ENCODE measurements at regions not wholly inside any gene's neighbourhood (a gene's known extent, or its start where the extent isn't known, plus 50 kb on each side); places are given as distances from the start of the nearest gene placed in this dataset.

DNA sequence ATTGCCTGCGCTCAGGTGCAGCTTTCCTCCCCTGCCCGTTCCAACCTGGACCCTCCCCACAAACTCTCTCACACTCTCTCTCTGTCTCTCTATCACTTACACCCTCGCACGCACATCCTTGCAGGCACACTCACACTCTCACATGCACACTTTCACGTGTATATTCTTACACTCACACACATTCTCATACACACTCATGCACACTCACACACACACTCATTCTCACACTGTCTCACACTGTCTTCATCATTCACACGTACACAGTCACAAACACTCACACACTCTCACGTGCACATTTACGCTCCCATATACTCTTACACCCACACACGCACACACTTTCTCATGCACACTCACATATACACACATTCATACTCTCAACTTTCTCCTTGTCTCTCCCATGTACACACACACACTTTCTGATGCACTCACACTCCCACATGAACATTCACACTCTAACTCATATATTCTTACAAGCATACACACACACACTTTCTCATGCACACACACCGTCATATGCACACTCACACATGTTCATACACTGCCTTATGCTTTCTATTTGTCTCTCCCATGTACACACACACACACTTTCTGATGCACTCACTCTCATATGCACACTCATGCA is 229.3 kb downstream of the SNX18 start:
- DNase-seq (ENCODE audit: low read depth in 3 of 3, low spot score in 2 of 3) = no peak

DNA sequence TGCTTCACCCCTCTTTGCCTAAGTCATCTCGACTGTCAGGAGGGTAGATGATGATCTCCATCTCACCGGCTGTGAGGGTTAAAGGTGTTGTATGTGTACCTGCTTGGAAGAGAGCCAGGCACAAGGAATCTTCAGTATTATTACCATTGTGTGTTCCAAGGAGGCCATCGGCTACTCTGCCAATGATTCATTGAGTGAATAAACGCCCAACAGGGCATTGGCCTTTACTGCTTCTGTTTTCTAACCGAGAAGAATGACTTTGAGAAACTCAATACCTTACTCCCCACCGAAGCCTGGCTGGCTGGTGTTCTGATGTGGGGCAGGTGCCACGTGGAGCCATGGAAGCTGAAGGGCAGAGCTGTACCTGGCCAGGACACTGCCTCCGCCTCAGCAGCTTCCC is 228.8 kb downstream of the SNX18 start:
- no peak for DNase-seq (ENCODE audit: low read depth in 3 of 3, low spot score in 2 of 3)

DNA sequence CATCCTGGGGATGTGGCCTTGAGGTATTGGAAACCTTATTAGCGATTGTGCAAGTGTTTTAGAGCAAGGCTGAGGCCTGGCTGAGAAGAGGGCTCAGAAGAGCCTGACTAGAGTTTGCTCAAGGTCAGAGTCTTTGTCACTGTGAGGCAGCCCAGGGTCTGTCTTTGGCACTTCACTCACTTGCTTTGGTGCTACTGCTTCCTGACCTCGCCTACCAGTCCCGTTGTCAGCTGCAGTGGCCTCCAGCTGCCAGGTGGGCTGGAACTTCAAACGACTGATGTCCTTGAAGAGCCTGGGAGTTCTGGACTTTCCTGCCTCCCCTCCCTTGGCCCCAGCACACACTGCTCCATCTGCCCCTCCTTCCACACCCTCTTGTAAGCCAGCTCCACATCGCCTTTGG is 228.0 kb downstream of the SNX18 start:
- no peak for DNase-seq (ENCODE audit: low read depth in 3 of 3, low spot score in 2 of 3)

DNA sequence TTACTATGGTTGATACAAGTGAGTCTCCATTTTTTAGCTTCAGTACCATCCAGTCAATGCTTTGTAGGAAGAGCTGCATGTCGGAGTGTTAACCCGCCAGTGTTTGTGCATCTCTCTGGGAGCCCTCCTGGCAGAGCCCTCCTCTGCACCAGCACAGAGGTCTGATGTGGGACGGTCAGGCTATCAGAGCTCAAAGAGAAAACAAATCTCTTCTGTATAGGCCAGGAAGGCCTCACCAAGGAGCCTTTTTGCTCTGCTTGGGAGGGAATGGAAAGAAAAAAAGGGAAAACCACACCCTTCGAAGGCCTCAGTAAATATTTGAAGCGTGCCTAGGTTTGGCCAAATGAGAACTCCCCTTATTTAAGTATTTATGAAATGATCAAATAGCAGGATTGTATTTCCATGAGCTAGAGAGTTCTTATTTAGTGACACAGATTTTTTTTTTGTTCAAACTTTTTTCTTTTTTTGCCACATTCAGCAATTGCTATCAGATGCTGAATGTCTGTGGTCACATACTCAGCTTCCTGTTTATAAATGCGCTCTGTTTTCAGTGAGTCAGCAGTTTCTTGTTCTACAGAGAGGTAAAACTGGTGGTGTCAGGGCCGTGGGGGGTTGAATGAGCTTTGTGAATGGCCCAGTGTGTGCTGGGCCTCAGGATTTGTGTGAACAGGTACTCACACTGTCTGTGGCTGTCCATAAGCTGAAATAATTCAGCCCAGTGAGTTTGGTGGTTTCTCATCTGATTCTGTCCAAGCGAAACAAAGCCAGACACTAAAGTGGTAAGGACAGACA is 226.6 kb downstream of the SNX18 start:
- DNase-seq (ENCODE audit: low read depth in 3 of 3, low spot score in 2 of 3) = no peak

DNA sequence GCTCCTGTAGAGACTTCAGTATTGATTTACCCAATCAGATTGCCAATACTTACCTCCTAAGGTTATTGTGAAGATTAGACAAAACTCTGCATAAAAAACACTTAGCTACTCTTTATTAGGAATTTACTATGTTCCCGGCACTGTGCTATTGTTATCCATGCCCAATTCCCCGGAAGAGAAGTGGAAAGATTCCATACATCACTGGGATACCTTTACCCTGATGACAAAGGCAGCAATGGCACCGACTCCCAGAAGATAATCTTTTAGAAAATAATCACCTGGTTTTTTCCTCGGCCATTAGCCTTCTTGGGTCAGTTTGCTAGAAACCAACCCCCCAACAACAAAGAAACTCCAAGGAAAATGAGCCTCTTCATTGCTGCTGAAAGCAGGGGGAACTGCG is 226.0 kb downstream of the SNX18 start:
- DNase-seq (ENCODE audit: low read depth in 3 of 3, low spot score in 2 of 3) = no peak

DNA sequence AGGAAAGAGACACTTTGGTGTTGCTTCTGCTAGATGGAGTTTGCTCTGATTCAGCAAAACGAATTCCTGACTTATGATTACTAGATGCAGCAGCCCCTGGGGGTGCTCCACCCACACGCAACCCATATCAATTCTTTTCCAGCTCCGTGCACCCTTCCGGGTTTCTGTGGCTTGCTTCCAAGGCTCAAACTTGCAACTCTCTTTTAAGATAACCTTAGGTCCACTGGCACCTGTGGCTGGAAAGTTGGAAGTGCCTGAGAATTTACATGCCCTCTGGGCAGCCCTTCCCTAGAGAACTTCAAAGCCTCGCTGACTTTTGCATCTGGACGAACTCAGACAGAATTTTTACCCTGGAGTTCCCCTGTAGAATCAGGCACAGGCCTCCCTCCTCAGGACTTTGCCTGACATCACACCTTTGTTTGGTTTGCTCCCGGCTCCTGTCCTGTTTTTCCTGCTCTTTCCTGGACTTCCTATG is 224.9 kb downstream of the SNX18 start:
- no peak for DNase-seq (ENCODE audit: low read depth in 3 of 3, low spot score in 2 of 3)

DNA sequence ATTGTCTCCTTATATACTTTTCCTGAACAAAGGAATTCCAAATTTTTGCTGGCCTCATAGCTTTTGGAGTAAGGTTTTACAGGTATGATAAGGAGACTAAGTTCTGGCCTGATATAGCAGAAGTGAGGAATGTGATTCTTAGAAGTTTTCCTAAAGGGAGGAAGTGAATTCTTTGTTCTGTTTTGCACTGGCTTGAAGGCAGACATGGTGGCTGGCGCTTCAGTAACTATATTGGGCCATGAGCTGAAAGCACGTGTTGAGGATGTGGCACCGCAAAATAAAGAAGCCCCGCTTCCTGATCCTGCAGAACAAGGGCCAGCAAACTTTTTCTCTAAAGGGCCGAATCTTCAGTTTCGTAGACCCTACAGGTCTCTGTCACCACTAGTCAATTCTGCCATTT is 224.2 kb downstream of the SNX18 start:
- DNase-seq (ENCODE audit: low read depth in 3 of 3, low spot score in 2 of 3) = no peak

DNA sequence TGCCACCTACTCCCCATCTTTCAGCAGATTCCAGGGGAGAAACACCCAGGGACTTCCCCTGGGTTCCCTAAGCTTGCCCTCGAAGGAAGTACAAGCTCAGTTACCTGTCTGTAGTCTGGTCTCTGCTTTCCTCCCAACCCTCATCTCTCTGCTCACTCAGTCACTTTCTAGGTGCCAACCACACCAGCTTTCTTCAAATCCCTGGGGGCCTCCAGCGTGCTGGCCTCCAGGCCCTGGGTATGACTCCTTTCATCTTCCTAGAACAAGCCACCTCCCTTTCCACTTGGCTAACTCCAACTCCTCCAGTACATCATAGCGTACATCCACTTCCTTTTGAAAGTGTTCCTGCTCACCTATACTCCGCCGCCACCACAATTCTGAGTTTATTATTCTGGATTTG is 222.6 kb downstream of the SNX18 start:
- no peak for DNase-seq (ENCODE audit: low read depth in 3 of 3, low spot score in 2 of 3)

DNA sequence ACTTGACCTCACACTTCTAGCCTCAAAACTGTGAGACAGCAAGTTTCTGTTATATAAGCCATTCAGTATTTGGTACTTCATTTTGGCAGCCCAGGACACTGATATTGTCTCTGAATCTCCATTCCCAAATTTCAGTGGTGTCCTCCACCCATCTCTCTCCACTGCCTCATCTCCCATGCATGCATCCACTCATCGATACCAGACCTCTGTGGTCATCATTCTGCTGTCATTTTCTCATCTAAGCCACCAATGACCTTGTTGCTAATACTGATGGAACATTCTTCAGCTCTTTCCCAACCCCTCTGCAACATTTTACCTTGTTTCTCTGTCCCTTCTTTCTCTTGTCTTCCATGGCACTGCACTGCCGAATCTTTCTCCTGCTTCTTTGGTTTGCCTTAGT is 221.8 kb downstream of the SNX18 start:
- no peak for DNase-seq (ENCODE audit: low read depth in 3 of 3, low spot score in 2 of 3)

DNA sequence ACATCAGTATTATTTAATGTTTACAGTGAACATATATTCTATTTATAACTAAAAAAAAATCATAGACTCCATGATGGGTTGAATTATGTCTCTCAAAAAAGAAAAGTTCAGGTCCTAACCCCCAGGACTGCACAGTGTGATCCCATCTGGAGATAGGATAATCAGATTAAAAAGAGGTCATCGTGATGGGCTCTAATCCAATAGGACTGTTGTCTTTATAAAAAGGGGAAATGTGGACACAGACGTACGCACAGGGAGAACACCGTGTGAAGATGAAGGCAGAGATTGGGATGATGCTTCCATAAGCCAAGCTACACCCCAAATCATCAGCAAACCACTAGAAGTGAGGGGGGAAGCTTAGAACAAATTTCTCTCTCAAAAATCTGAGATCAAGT is 221.4 kb downstream of the SNX18 start:
- DNase-seq (ENCODE audit: low read depth in 3 of 3, low spot score in 2 of 3) = no peak

DNA sequence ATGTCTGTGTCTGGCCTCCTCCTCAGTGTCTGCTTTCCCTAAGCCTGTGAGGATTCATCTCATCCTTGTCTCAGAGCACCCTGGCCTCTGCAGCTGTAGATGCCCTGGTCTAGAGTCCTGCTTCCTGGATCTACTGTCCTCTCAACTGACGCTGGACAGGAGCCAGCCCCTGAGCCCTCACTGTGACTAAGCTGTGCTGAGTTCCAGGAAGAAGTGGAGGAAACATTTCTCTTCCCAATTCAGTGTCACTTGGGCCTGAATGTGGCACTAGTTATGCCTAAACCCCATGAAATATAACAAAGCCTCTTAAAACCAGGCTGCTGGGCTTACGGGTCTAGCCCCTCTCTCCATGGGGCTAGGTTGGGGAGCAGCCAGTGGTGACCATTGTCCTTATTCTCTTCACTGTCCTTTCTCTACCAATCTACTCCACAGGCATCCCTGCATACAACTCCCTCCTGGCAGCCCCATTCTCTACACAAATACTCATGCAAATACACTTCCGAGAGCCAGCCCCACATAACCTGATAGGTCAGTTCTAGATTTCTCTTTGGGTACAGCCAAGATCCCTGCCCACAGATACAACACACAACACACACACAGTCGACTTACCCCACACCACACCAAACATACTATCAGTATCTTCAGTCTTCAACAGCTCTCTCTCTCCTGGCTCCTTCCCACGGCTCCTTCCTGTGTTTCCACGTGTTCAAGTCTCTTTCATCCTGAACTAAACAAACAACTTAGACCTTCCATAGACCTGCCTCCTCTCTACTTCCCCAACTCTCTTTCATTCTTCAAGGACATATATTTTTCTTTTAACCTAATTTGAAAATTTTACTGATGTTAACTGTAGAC is 220.8 kb downstream of the SNX18 start:
- no peak for DNase-seq (ENCODE audit: low read depth in 3 of 3, low spot score in 2 of 3)

DNA sequence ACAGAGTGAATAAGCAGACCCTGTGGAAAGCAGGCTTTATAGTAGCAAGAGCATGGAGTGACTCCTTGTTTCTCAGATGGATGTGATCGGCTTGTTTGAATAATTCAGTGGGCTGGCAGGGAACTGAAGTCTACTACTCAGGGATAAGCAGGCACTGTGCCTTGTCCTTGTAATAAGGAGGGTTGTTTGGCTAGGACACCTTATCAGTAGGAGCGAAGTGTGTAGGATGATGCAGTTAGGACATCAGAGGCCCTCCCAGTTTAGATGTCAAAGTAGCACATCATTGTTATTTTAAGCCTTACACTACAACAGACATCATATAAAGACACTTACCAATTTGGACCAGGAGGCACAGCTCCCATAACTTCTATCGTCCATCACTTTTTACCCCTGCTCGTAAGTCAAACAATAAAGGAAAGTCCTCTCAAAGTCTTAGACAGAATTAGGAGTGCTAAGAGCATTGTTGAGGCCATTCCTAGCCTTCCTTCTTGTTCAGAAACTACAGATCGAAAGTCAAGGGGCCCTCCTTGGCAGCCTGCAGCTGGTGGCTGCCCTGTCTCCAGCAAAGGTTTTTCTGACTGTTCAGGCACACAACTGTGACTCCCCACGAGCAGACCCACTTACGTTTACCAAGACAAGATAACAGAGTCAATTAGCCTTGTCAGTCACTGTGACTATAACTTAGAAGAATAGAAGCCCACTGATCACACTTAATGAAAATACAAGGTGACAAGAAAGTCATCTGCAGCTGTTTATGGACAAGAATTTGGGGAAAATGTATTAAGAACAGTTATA is 218.6 kb downstream of the SNX18 start:
- DNase-seq (ENCODE audit: low read depth in 3 of 3, low spot score in 2 of 3) = no peak

DNA sequence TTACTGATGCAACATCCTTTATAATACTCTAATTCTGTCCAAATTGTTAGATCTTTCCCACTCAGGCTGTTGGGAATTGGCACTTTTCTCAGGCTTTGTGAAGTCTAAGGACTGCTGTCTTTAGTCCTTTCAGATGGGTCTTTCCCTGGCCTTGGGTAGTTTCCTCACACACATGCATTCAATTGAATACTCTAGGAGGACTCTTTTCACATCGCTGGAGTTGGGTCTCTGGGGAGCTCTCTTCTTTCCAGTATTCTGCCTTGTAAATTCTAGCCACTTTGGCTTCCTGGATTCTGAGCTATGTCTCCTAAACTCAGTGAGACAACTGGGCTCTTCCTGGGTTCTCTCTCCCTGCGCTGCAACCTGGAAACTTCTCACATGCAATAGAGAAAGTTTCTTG is 215.5 kb downstream of the SNX18 start:
- DNase-seq (ENCODE audit: low read depth in 3 of 3, low spot score in 2 of 3) = no peak

DNA sequence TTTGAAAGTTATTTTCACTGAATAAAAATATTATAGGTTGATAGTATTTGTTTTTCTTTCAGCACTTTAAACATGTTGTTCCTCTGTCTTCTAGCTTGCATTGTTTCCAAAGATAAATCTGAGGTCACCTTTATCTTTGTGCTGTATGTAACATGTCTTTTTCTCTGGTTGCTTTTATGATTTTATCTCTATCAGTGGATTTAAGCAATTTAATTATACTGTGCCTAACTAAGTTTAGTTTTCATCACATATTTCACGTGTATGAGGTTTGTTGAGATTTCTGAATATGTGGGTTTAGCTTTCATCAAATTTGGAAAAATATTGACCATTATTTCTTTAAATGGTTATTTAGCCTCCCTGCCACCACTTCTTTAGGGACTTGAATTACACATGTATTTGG is 214.5 kb downstream of the SNX18 start:
- no peak for DNase-seq (ENCODE audit: low read depth in 3 of 3, low spot score in 2 of 3)

DNA sequence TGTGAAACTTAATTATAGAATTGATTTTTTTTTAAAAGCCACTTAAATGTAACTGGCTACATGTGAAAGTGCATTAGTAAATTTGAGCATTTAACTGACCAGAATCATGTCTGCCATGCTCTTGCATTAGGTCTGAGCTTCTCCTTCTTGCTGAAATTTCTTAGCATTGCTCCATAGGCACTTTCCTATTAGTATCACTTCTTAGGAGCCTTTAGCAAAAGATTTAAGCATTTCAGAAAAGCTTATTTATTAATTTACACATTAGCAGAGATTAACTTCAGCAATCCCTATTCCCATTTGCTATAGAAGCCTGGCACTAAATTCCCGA is 211.0 kb downstream of the SNX18 start:
- no peak for DNase-seq (ENCODE audit: low read depth in 3 of 3, low spot score in 2 of 3)

DNA sequence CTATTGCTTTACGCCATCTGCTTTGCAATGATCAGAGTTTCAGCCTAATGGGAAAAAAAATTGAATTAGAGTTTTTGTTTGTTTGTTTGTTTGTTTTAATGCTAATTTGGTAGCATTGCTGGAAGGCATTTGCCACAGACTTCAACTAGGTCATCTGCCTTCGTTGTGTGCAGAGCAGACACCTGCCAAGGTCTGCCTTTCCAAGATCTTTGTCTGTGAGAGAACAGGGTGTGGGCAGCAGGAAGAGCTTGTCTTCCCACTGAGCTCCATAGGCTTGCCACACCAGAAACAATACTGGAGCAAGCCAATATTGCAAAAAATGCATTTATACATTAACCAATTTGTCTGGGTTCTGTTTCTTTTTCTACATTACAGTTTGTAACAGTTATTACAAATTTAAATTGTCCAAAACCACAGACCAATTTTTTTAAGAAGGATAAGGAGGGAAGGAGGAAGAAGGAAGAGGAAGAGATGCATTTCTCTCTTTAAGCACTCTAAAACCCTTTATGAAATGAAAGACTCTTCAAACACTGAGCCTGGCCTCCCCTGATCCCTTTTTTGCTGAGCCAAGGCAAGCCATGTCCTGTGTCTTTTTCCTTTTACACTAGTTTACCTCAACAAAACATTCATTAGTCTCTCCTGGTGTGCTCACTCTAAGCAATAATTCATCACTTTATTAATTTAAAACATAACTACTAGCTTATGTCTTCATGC is 210.5 kb downstream of the SNX18 start:
- DNase-seq (ENCODE audit: low read depth in 3 of 3, low spot score in 2 of 3) = no peak

DNA sequence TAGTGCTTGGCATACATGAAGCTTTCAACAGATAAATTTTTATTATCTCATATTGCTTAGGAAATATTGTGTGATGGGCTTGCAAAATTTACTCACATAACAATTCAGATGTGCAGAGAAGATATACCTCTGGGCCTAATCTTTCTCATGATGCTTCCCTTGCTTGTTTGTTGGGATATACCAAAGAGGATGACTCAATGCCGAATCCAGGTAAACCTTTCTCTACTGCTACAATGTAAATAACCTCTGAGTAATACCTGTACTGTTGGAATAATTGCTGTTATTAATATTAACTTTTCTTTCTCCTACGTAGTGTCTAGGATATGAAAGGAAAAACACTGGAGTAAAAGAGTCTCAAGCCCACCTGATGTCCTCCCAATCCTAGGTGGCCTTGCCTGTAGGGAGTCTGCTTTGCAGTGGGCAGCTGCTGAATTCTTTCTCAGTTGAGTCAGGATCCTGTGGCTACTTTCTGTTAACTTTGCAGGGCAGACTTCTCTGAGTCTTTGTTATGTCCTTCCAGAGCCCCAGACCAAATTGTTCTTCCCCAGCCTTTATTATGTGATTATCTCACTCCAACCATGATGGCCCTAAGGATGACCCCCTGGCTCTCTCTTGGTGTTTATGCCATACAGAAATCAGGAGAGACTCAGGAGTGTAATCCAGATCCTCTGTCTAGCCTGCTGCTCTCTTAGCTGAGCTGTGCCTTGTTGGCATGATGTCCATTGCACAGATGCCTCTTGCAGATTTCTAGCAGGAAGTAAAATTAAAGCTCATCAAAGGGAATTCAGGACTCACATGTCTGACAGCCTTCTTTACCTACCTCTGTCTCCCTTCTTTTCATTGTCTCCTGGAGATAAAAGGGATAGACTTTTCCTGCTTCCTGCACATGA is 208.1 kb downstream of the SNX18 start:
- no peak for DNase-seq (ENCODE audit: low read depth in 3 of 3, low spot score in 2 of 3)

DNA sequence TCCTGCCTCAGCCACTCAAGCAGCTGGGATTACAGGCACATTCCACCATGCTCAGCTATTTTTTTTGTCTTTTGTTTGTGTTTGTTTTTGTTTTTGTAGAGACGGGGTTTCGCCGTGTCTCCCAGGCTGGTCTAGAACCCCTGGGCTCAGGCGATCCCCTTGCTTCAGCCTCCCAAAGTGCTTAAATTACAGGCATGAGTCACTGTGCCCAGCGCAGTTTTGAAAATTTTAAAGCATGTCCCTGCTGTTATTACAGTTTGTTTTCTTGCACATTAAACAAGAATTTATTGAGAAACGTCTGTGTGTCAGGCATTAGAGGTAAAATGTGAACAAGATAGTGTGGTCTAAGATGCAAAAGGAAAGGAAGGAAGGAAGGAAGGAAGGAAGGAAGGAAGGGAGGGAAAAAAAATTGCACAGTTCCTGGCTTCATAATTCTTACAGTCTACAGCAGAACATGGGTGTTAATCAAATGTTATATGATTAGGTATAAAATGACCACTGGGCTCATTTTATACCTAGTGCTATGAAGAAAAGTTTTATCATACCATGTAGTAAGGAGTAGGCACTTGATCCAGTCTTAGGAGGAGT is 205.4 kb downstream of the SNX18 start:
- no peak for DNase-seq (ENCODE audit: low read depth in 3 of 3, low spot score in 2 of 3)
